D721Med (cell line): ENCODE measurements at regions not wholly inside any gene's neighbourhood (a gene's known extent, or its start where the extent isn't known, plus 50 kb on each side); places are given as distances from the start of the nearest gene placed in this dataset.

Experiments used
- DNase-seq: peaks from one replicate; pipeline ENCODE4 v3.0.0; 2011; ENCODE audit warnings: low spot score; ENCODE audit not compliant: insufficient read length
- FAIRE-seq: peaks from 2 replicates; lab custom pipeline; 2011; peaks lifted over from hg19 to GRCh38; lab: Jason Lieb, UNC
- CTCF ChIP-seq: IDR thresholded peaks from 2 replicates; pipeline ENCODE4 v1.5.1; 2012; ENCODE audit warnings: mild to moderate bottlenecking, control low read depth; ENCODE audit not compliant: insufficient read depth; ENCODE audit errors: missing control alignments

- no peak for FAIRE-seq
- peak; percentile 94 for TF ChIP-seq CTCF
- peak; percentile 75 for DNase-seq
Observed at GRCh38 chr1:112808861-112809684, 93.9 kb upstream of the PPM1J start.

- FAIRE-seq (no peak), DNase-seq (no peak)
Observed at GRCh38 chr1:112807999-112808398, 92.9 kb upstream of the PPM1J start.

GRCh38 chr1:112807117-112807516 lies 92.0 kb upstream of the PPM1J start:
- DNase-seq = no peak
- TF ChIP-seq CTCF = no peak
- FAIRE-seq = no peak

More at GRCh38 chr1:112807999-112808398, 92.9 kb upstream of the PPM1J start:
- no peak for TF ChIP-seq CTCF

- TF ChIP-seq CTCF = no peak
- FAIRE-seq = no peak
- DNase-seq = no peak
Observed at GRCh38 chr1:112806090-112806642, 91.0 kb upstream of the PPM1J start.

GRCh38 chr1:112805155-112805853 lies 90.2 kb upstream of the PPM1J start:
- no peak for TF ChIP-seq CTCF
- no peak for FAIRE-seq

GRCh38 chr1:112803906-112804762 lies 89.0 kb upstream of the PPM1J start:
- FAIRE-seq = no peak
- DNase-seq = peak; percentile 86
- peak; percentile 97 for TF ChIP-seq CTCF

More at GRCh38 chr1:112805155-112805853, 90.2 kb upstream of the PPM1J start:
- no peak for DNase-seq
